HG03565 (cell line): ENCODE measurements at regions not wholly inside any gene's neighbourhood (a gene's known extent, or its start where the extent isn't known, plus 50 kb on each side); places are given as distances from the start of the nearest gene placed in this dataset.

ENCODE experiments used
- ATAC-seq: cut with Tn5 transposase; IDR thresholded peaks from one replicate; pipeline ENCODE4 v1.9.1; 2021; ENCODE audit warnings: mild to moderate bottlenecking, moderate library complexity; ENCODE audit not compliant: unreplicated experiment

GRCh38 chr7:52897713-52898112 is 137.7 kb upstream of the POM121L12 start:
- ATAC-seq, result no peak

- no peak for ATAC-seq
These were observed 138.1 kb upstream of the POM121L12 start for GRCh38 chr7:52897288-52897687.

GRCh38 chr7:52877240-52877639 is 158.2 kb upstream of the POM121L12 start:
- no peak for ATAC-seq

GRCh38 chr7:52876402-52876801 is 159.0 kb upstream of the POM121L12 start:
- no peak for ATAC-seq

- no peak for ATAC-seq
These were observed 171.8 kb upstream of the POM121L12 start for GRCh38 chr7:52863652-52864051.

GRCh38 chr7:52862321-52862720 is 173.1 kb upstream of the POM121L12 start:
- ATAC-seq, result no peak

- ATAC-seq, result no peak
These were observed 178.1 kb upstream of the POM121L12 start for GRCh38 chr7:52857367-52857766.

- no peak for ATAC-seq
These were observed 180.8 kb upstream of the POM121L12 start for GRCh38 chr7:52854681-52855080.

GRCh38 chr7:52851547-52851946 is 183.9 kb upstream of the POM121L12 start:
- no peak for ATAC-seq

- no peak for ATAC-seq
These were observed 192.0 kb upstream of the POM121L12 start for GRCh38 chr7:52843436-52843835.

GRCh38 chr7:52842202-52842900 is 193.1 kb upstream of the POM121L12 start:
- no peak for ATAC-seq

- no peak for ATAC-seq
These were observed 196.4 kb upstream of the POM121L12 start for GRCh38 chr7:52838981-52839411.

- no peak for ATAC-seq
These were observed 204.1 kb upstream of the POM121L12 start for GRCh38 chr7:52831321-52831720.

- ATAC-seq, result no peak
These were observed 204.6 kb upstream of the POM121L12 start for GRCh38 chr7:52830801-52831200.

GRCh38 chr7:52826515-52827265 is 208.7 kb upstream of the POM121L12 start:
- ATAC-seq, result no peak

- ATAC-seq, result no peak
These were observed 209.8 kb upstream of the POM121L12 start for GRCh38 chr7:52825611-52826010.

GRCh38 chr7:52811537-52811936 is 223.9 kb upstream of the POM121L12 start:
- ATAC-seq, result no peak

GRCh38 chr7:52799817-52800216 is 235.6 kb upstream of the POM121L12 start:
- ATAC-seq, result no peak

- no peak for ATAC-seq
These were observed 237.6 kb upstream of the POM121L12 start for GRCh38 chr7:52797801-52798200.

GRCh38 chr7:52794621-52795020 is 240.8 kb upstream of the POM121L12 start:
- ATAC-seq, result no peak

- no peak for ATAC-seq
These were observed 244.2 kb upstream of the POM121L12 start for GRCh38 chr7:52791176-52791700.

GRCh38 chr7:52786174-52786573 is 249.3 kb upstream of the POM121L12 start:
- no peak for ATAC-seq
